KBM-7 (cell line): ENCODE measurements at regions not wholly inside any gene's neighbourhood (a gene's known extent, or its start where the extent isn't known, plus 50 kb on each side); places are given as distances from the start of the nearest gene placed in this dataset.
A peak's percentile ranks its signal among the peaks of the same experiment; 100 is the strongest.

Experiments
- DNase-seq: peaks from one replicate; pipeline ENCODE4 v3.0.0-alpha.2; 2015
- in situ Hi-C: fragments of 300-500 bp; cut with MboI; formaldehyde crosslinking; loops from 2 replicates; pipeline ENCODE4 v1.14.3; 2020; ENCODE audit warnings: low sequenced_read_pairs, low pct_unique_long_range_greater_than_20kb, mixed read lengths

GRCh38 chr5:96150007-96150406, 188.4 kb upstream of the ELL2 start:
- DNase-seq: no peak
- in situ Hi-C loops: no loop called here

GRCh38 chr5:96149546-96149945, 187.9 kb upstream of the ELL2 start:
- no peak for DNase-seq
- in situ Hi-C loops: no loop called here

DNA sequence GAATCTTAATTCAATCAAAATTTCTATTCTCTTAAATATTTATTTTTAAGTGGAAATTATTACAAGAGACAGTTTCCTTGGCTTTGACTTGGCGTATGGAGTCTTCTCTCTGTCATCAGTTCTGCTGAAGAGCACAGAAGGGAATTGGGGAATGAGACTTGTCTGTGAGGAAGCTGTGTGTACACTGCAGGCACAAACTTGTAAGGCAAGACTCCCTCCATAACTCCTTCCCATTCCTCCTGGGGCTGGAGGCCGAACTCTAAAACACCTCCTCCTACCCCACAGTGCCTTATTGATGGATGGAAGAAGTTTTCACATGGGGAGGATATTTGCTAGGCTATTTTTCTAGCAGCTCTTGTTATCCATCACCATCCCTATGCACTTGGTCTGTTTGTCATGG, 187.4 kb upstream of the ELL2 start:
- in situ Hi-C loops: no loop called here
- no peak for DNase-seq

DNA sequence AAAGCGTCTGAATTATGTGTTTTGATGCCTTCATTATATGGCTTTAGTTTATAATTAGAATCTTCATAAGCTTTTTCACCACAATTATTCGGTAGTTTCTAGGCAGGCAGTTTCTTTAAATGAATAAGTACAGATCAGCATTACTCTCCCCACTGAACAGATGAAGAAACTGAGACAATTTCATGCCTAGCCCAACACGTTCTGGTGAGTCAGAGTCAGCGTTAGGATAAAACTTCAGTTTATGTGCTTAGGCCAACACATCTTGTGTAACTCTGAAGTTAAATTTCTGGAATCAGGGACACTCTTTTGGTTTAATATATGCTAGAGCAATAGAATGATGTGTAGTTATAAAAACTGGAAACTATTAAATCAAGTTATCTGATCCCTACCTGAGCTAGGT, 186.7 kb upstream of the ELL2 start:
- DNase-seq: no peak
- in situ Hi-C loops: no loop called here

DNA sequence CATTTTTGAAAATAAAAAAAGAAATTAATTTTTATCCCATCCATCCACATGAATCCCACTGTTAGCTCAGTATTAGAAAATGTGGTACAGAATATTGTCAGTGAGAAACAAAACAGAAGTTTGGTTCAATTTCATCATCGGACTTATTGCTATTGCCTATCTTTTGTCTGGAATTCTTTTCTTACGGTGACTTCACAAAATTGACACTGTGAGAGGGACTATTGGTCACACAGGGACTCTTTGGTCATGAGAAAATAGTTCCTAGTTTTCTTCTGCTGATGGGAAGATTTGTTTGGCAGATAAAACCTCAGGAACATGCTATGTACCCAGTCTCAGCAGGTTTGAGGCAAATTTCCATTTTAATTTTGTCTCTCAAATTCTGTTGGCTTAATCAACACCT, 186.2 kb upstream of the ELL2 start:
- no peak for DNase-seq
- in situ Hi-C loops: no loop called here

DNA sequence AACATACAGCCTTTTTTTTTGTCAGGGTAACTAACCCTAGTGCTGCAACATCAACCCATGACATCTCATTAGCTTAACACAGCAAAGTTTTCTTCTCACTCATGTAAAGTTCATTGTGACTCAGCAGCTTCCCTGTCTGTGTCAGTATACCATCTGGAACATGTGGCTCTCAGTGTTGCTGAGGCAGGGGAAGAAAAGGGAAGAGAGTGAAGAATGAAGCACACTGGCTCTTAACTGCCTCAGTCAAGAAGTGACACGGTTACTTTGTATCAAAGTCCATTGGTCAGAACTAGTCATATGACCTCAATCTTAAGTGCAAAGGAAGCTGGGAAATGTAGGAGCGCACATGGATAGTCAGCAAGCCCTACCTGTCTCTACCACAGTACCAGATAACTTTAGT, 185.0 kb upstream of the ELL2 start:
- peak; percentile 20 for DNase-seq
- in situ Hi-C loops: no loop called here

GRCh38 chr5:96144289-96144688, 182.6 kb upstream of the ELL2 start:
- in situ Hi-C loops: no loop called here
- DNase-seq: no peak

GRCh38 chr5:96143450-96143849, 181.8 kb upstream of the ELL2 start:
- no peak for DNase-seq
- in situ Hi-C loops: no loop called here

DNA sequence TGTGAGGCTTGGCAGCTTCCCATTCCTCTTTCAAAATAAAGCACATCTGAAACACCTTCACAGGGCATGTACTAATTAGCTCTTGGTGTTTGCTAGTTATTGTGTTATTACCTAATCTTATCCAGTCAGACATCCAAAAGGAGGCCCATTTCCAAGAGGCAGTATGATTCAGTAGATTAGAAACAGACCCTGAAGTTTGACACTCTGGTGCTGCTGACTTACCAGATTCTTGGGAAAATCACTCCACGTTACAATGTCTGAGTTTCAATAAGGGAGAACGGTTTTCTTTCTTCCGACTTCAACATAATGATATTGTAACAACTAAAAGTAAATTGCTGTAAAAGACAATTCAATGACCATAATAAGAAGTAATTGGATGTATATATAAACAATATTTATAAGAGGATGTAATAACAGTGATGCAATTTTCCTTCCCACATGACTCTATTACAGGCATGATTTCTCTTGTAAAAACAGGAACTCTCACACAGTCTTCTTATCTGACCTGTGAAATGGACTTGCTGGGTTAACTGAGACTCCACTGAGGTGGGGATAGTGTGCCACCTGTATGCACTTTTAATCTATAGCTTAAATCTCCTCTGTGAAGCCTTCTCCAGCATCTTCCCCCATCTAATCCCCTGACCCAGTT, 181.3 kb upstream of the ELL2 start:
- no peak for DNase-seq
- in situ Hi-C loops: no loop called here

DNA sequence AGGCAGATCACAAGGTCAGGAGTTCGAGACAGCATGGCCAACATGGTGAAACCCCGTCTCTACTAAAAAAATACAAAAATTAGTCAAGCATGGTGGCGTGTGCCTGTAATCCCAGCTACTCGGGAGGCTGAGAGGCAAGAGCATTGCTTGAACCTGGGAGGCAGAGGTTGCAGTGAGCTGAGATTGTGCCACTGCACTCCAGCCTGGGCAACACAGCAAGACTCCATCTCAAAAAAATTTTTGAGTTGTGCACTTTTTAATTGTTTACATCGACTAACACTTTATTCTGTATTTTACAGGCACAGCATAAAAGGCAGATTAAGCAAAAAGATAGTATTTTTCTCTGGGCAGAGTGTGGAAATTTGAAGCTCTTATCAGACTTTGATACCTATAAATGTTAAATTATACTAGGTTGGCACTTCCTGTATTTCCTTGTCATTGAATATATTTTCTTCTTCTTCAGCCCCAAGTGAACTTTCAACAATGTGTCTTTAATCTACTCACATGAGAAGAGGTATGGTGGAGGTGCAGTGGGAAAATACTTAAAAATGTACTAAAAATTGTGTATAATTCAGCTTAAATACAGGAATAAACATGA, 180.6 kb upstream of the ELL2 start:
- in situ Hi-C loops: no loop called here
- no peak for DNase-seq

DNA sequence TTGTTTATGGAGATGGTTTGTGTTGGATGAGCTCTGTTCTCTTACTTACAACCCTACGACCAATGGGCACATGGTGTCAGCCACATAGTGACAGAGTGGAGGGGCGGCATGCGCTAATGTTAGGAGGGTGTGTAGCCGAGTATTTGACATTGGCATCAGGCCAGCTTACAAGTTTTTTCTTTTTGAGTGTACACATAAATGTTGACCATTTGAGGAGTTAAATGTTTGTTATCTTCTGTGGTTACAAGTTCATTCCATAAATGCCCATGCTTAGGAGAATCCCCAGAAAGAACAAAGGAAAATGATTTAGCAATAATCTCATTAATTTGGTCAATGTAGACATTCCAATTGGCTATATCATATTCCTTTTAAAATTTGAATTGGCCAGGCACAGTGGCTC, 180.1 kb upstream of the ELL2 start:
- DNase-seq: no peak
- in situ Hi-C loops: no loop called here

DNA sequence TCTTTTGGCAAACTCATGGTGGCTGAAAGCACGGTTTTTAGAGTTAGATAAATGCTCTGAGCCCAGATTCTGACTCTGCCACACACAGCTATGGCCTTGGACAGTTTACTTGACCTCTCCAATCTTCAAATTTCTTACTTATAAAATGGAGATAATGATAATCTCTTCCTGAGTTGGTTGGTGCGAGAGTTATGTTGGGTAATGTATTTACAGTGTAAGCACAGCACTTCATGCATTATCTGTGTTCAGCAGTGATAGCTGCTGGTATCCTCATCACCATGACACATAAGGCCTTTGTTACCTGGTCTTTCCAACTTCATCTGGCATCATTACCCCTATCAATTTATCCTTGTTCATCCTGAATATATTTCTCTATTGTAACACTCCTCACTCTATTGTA, 178.8 kb upstream of the ELL2 start:
- in situ Hi-C loops: no loop called here
- DNase-seq: no peak

GRCh38 chr5:96140084-96140483, 178.4 kb upstream of the ELL2 start:
- no peak for DNase-seq
- in situ Hi-C loops: no loop called here

- no peak for DNase-seq
- in situ Hi-C loops: no loop called here
Measured at GRCh38 chr5:96134886-96135285, 173.2 kb upstream of the ELL2 start.

GRCh38 chr5:96133341-96134079, 171.9 kb upstream of the ELL2 start:
- DNase-seq: no peak
- in situ Hi-C loops: no loop called here

DNA sequence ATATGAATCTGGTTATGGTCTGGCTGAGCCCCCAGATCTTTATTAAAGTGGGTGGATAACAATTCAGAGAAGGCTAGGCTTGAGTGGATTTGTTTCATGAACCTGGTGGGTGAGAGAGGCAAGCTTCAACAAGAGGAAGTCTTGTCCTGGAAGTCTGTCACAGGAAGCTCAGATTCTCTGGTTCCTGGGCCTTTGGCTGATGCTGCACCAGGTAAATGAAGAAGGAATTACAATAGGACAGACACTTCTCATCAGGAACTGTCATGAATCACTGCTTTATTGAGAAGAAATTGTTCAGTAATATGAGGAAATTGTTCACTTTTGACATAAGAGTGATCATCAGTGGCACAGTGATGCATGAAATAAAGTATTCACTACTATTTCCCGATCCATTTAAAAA, 167.6 kb upstream of the ELL2 start:
- in situ Hi-C loops: no loop called here
- DNase-seq: no peak

DNA sequence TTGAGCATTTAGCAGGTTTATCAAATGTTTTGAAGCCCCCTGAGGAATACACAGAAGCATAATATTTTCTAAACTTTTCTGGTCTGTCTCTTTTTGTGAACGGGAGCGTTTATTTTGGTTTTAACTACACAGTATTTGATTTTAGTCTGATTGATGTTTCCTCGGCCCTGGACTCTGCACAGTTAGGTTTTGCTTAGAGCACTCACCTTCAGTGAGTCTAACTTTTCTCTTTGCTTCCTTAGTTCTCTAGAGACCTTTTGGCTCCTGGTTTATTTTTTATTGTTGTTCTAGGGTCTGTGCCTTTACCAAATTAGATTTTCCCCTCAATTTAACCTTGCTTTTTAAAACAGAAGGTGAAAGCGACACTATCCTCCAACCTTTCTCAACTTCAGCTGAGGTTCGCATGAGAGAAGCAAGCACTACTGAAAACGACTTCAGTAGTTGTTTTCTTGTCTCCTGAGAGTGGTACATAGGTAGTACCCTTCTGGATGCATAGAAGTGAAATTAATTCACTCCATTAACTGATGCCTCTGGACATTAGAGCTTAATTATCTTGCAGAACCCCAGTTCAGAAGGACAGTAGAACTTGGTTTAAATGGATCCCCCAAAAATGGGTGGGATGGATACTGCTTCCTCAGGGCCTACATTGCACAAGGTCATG, 166.7 kb upstream of the ELL2 start:
- in situ Hi-C loops: no loop called here
- DNase-seq: no peak

DNA sequence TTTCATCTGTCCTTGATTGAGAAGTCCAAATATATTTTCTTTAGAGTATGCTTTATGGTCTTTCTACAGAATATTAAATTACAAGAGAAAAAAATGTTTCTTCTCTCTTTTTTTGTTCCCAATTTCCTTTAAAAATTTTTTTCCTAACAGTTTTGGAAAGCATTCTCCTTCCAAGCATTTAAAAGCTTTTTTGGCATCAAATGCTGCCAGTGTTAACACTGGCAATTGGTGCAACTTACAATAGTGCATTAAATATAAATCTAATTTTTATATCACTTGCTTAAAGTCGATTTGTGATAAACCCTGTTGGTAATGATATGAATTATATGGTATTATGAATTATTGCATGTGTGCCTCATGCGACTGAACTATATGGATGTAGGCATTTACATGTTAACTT, 165.9 kb upstream of the ELL2 start:
- in situ Hi-C loops: no loop called here
- no peak for DNase-seq

DNA sequence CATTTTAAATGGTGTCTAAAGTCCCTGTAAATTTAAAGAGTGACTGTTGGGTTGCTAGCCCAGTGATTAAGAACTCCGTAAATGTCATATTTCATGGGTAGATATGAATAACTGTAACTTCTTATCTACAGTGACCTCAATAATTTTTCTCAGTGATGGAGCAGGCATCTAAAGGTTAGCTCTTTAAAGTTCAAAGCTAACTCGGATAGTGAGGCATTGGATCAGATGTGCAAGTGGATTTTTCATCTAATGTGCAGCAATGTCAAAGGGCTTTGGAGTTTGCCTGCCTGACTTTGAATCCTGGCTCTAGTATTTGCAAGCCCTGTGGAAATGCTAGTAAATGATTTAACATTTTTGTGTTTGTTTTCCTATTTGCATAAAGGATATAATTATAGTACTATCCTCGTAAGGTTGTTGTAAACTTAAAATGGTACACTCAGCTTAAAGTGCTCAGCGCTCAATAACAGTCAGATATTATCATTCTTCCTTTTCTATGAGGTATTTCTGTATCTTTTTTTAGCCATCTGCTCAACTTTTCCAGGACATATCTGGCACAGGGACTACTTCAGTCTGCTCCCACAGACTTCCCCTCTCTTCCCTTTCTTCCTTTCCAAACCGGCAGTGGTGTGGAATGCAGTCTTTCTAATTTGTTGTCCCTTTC, 163.7 kb upstream of the ELL2 start:
- in situ Hi-C loops: no loop called here
- DNase-seq: no peak

DNA sequence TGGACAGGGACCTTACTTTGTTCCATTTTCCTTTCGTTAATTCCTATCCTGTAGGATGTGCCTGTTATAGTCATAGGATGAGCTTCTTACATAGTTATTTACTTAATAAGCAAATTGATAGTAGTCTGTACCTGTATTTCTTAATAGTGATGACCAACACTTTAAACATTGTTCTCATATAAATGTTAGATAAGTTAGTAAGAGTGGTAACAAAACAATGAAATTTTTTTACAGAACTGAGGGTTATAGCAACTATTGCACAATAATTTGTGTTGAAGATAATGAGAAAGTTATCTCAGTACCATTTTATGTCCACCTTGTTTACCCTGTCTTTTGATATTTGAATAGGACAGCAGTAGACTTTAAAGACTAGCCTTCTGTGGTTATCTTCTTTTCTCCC, 162.9 kb upstream of the ELL2 start:
- in situ Hi-C loops: no loop called here
- no peak for DNase-seq
